Large intestine (tissue), 3 donors: ENCODE measurements at regions not wholly inside any gene's neighbourhood (a gene's known extent, or its start where the extent isn't known, plus 50 kb on each side); places are given as distances from the start of the nearest gene placed in this dataset.

ENCODE experiments used
- DNase-seq, 2 donors: peaks; one replicate each; pipeline versions ENCODE4 v3.0.0 to v3.0.0-alpha.2; 2013
- H3K27ac ChIP-seq: one replicate; pipeline ENCODE4 v1.5.1; 2013; ENCODE audit warnings: low read length
- H3K27me3 ChIP-seq: 2 replicates; pipeline ENCODE4 v1.6.1; 2013; ENCODE audit warnings: low read length; ENCODE audit not compliant: control insufficient read depth, insufficient read depth
- H3K36me3 ChIP-seq: 2 replicates; pipeline ENCODE4 v1.6.1; 2013; ENCODE audit warnings: low read length; ENCODE audit not compliant: control insufficient read depth, insufficient read depth
- H3K4me1 ChIP-seq: one replicate; pipeline ENCODE4 v1.6.1; 2013; ENCODE audit warnings: low read length; ENCODE audit not compliant: control insufficient read depth, insufficient read depth
- H3K4me3 ChIP-seq: one replicate; pipeline ENCODE4 v1.5.1; 2013; ENCODE audit warnings: low read length
- H3K9me3 ChIP-seq: one replicate; pipeline ENCODE4 v1.6.1; 2013; ENCODE audit warnings: mild to moderate bottlenecking, low read depth, low read length, moderate library complexity; ENCODE audit not compliant: control insufficient read depth
- WGBS: methylation state at CpG from one replicate; pipeline ENCODE4 v1.1.5; 2013; ENCODE audit warnings: low lambda C conversion rate; ENCODE audit not compliant: insufficient coverage; 5-methylcytosine and 5-hydroxymethylcytosine counted together

DNA sequence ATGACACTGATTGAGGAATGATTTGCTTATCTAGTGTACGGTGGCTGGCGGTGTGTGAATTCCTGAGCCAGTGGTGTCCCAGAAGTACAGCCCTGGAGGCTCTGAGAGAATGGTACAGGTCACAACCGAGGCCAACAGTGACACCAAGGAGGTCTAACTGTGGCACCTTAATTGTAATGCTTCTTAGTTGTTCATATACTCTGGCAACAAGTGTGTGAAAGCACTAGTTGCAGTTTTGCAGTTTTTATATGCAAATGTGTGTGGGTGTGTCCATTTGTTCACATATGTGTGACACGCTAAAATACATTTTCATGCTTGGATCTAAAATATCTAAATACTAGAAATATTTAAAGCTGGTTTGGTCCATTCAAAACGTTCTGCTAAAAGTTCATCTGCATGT, 185.3 kb upstream of the FMN2 start:
- WGBS, result no CpG with 5 or more reads among the region's 5 CpGs
- Histone ChIP-seq H3K4me3 (no peak overlapping the region), H3K36me3 (peaks cover 12% of the 10 kb centered on the region), H3K9me3 (no peaks in the 10 kb centered on the region), H3K4me1 (peaks cover 27% of the 10 kb centered on the region), H3K27ac (no peak overlapping the region), H3K27me3 (no peaks in the 10 kb centered on the region)
- DNase-seq, result no peak

DNA sequence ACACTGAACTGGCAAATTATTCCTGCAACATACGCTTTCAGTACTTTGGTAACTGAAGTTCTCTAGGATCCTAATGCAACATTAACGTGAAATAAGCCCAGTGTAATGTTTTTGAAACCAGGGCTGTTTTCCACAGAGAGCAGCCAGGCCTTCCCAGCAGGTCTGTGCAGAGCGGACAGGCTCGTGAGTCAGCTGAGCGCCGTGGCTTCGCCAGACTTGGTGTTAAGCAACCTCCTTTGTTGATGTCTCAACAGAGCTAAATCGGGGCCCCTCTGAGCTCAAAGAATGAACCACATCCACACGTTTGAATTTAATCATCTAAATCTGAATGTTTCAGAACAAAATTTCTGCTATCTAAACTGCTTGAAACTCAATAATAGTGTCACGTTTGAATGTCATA, 181.8 kb upstream of the FMN2 start:
- no peaks in the 10 kb centered on the region for H3K27me3 ChIP-seq
- WGBS, result 70% methylated on average over 2 of the region's 10 CpGs
- peaks cover 12% of the 10 kb centered on the region for H3K36me3 ChIP-seq
- no peak for DNase-seq
- H3K9me3 ChIP-seq, result peaks cover 3% of the 10 kb centered on the region
- H3K27ac ChIP-seq, result no peak overlapping the region
- H3K4me1 ChIP-seq, result peaks cover 12% of the 10 kb centered on the region
- no peak overlapping the region for H3K4me3 ChIP-seq

DNA sequence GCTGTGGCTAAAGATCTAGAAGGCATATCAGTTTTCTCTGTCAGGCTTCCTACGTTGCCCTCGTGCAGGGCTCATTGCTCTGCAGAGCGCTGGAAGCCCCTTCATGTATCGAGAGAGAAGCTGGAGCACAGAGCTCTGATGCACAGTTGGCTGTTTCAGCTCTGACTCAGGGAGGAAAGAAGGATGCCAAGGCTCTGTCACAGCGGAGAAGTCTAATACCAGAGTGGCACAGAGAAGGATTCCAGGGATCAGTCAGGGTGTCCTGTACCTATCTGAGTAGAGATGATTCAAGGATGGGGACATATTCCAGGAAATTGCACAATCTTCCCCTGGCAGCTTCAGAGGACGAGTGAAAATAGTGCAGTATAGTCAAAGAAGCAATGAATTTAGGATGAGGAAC, 179.2 kb upstream of the FMN2 start:
- H3K36me3 ChIP-seq, result peaks cover 12% of the 10 kb centered on the region
- H3K9me3 ChIP-seq, result peaks cover 3% of the 10 kb centered on the region
- H3K4me1 ChIP-seq, result peaks cover 6% of the 10 kb centered on the region
- peak overlapping the region; percentile 62 for H3K27ac ChIP-seq
- WGBS, result no CpG with 5 or more reads among the region's 6 CpGs
- no peak for DNase-seq
- no peak overlapping the region for H3K4me3 ChIP-seq
- H3K27me3 ChIP-seq, result no peaks in the 10 kb centered on the region

DNA sequence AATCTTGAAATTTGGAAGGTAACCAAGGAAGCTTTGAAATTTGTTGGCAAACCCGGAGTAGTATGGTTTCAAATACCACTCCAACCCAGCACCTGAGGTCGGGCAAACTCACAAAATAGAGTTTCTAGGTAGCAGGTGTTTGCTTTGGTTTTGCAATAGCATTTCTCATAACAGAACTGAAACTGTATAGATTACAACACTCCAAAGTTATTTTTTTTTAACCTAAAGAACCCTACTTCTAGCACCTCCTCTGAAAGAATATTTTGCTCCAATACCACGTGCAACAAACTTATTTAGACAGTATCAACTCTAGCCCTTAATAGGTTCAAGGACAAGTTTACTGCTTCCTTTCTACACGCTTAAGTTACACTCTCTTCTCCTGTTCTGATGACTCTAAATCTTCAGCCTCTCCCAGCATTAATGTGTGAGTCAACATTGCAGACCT, 178.5 kb upstream of the FMN2 start:
- WGBS, result 40% methylated on average over 2 of the region's 4 CpGs
- Histone ChIP-seq H3K9me3 (peaks cover 3% of the 10 kb centered on the region), H3K4me3 (no peak overlapping the region), H3K27me3 (no peaks in the 10 kb centered on the region), H3K36me3 (peaks cover 7% of the 10 kb centered on the region), H3K4me1 (peaks cover 6% of the 10 kb centered on the region), H3K27ac (peak overlapping the region; percentile 62)
- DNase-seq, result peak in 1 of 2 donors; percentile 62

DNA sequence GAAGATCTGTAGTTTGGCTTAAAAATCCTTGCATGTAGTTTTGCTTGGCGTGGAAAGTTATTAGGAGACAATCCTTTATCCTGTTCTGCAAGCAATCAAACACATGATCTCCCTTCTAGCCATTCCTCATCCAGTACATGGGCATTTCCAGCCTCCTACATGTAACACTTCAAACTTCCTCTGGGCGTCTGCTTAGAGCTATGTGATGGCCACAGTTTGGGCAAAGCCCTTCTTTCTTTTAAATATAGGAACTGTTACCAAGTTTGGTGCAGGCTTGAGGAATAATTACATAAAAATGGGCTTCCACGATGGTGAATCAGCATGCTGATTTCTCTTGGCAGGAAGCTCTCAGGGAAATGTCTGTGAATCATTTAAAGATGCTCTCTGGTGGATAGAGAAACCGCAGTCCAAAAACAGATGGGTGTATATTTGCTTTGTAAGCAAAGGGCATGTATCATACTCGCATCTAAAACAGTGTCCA, 176.9 kb upstream of the FMN2 start:
- Histone ChIP-seq H3K36me3 (no peaks in the 10 kb centered on the region), H3K27me3 (no peaks in the 10 kb centered on the region), H3K4me3 (no peak overlapping the region), H3K27ac (no peak overlapping the region), H3K4me1 (peaks cover 6% of the 10 kb centered on the region), H3K9me3 (peaks cover 3% of the 10 kb centered on the region)
- no CpG with 5 or more reads among the region's 5 CpGs for WGBS
- no peak for DNase-seq

DNA sequence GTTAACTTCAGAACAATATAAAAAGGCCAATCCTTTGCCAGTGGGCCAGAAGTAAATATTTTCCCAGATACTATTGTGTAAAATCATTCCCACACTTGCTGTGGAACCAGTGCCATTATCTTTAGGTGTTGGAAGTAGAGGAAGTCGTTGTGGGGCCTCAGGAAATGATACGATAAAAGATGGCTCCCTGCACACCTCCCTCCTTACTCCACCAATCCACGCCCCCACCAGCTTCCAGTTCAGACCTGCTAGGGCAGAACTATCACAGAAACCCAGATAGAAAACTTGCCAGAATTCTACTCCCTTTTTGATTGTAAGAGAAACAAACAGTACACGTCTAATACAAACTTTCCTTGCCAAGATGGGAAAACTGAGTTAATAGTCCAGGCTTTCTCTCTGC, 173.0 kb upstream of the FMN2 start:
- Histone ChIP-seq H3K36me3 (no peaks in the 10 kb centered on the region), H3K27ac (no peak overlapping the region), H3K4me3 (no peak overlapping the region), H3K27me3 (no peaks in the 10 kb centered on the region), H3K4me1 (no peaks in the 10 kb centered on the region), H3K9me3 (peaks cover 3% of the 10 kb centered on the region)
- DNase-seq, result peak in 1 of 2 donors; percentile 21
- no CpG with 5 or more reads among the region's 4 CpGs for WGBS

DNA sequence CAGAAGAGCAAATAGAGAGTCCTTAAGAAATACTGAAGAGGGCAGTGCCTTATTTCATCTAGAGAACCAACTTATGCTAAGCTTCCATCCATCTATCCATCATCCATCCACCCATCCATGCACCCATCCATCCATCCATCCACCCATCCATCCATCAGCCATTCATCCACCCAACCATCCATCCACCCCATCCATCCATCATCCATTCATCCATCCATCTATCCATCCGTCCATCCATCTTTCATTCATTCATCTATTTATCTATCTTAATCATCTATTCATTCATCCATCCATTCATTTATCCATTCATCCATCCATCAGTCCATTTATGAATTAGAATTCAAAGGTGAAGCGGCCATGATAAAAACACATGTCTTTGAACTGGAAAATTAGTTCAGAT, 171.5 kb upstream of the FMN2 start:
- Histone ChIP-seq H3K4me3 (no peak overlapping the region), H3K4me1 (peaks cover under 1% of the 10 kb centered on the region), H3K36me3 (no peaks in the 10 kb centered on the region), H3K9me3 (peaks cover 12% of the 10 kb centered on the region), H3K27me3 (no peaks in the 10 kb centered on the region), H3K27ac (no peak overlapping the region)
- WGBS, result 94% methylated on average over 2 of the region's 2 CpGs
- no peak for DNase-seq

DNA sequence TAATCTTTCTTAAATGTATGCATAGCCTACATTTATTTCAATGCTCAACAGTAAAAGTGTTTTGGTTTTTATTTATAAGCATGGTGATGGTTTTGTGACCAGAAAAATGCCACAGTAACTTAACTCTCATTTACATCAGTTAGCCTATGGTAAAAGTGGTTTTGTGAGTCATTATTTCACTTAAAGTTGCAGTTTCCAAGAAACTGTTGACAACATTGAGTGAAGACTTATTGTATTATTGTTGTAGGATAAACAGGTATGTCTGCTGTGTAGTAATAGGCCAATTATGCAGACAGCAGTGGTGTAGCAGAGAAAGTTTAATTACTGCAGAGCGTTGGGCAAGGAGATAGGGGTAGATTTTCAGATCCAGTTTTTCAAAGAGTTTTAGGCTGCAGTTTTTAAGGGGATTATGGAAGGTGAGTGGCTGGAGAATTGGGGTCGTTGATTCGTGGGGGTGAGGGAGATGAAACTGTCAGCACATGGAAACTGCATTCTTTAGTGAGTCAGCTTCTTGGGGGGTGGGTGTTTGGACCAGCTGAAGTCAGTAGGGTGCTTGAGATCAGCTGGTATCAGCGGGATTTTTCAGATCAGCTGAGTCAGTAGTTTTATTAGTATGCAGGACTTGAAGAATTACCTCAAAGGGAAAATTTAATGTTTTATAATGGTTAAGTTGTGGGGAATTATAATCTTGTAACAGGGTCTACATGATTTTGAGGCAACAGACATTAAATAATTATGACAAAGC, 168.7 kb upstream of the FMN2 start:
- no peaks in the 10 kb centered on the region for H3K36me3 ChIP-seq
- 100% methylated on average over 1 of the region's 4 CpGs for WGBS

DNA sequence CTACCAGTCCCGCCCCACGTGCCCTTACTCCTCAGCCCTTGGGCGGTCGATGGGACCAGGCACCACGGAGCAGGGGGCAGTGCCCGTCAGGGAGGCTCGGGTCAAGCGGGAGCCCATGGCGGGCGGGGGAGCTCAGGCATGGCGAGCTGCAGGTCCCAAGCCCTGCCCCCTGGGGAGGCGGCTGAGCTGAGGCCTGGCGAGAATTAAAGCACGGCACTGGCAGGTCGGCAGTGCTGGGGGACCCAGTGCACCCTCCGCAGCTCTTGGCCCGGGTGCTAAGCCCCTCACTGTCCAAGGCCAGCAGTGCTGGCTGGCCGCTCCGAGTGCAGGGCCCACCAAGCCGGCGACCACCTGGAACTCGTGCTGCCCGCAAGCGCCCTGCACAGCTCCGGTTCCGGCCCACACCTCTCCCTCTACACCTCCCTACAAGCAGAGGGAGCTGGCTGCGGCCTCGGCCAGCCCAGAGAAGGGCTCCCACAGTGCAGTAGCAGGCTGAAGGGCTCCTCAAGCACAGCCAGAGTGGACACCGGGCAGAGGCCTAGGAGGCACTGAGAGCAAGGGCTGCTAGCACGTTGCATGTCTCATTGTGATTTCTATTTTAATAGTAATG, 166.8 kb upstream of the FMN2 start:
- Histone ChIP-seq H3K27me3 (no peaks in the 10 kb centered on the region), H3K4me1 (peaks cover 27% of the 10 kb centered on the region), H3K9me3 (peaks cover 14% of the 10 kb centered on the region), H3K36me3 (no peaks in the 10 kb centered on the region), H3K4me3 (no peak overlapping the region), H3K27ac (no peak overlapping the region)
- no peak for DNase-seq
- WGBS, result no CpG with 5 or more reads among the region's 30 CpGs

More for the DNA sequence above, 168.7 kb upstream of the FMN2 start:
- Histone ChIP-seq H3K27me3 (no peaks in the 10 kb centered on the region), H3K9me3 (peaks cover 14% of the 10 kb centered on the region), H3K27ac (no peak overlapping the region), H3K4me3 (no peak overlapping the region), H3K4me1 (peaks cover 19% of the 10 kb centered on the region)
- DNase-seq, result no peak

DNA sequence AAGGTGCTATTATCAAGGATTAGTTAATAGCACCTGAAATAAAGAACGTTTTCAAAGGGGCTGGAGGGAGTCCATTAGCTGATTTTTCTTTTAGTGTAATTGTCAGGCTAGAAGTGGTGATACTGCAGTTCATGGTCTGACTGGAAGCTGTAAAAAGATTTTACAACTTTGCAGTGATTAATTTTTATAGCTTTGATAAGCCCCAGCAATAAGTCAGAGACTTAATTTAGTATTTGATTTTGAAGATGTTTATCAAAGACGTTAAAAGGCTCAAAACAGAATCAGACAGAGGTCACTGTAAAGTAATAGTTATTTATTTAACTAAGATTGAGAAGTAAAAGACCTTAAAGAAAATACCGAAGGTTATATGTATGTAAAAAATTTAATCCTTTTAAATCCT, 165.5 kb upstream of the FMN2 start:
- no peaks in the 10 kb centered on the region for H3K36me3 ChIP-seq
- H3K27me3 ChIP-seq, result no peaks in the 10 kb centered on the region
- H3K4me1 ChIP-seq, result peaks cover 33% of the 10 kb centered on the region
- 20% methylated on average over 2 of the region's 3 CpGs for WGBS
- peaks cover 14% of the 10 kb centered on the region for H3K9me3 ChIP-seq
- DNase-seq, result peak; percentile 43 to 81
- peak overlapping the region; percentile 68 for H3K27ac ChIP-seq
- no peak overlapping the region for H3K4me3 ChIP-seq
